Fibroblast of the aortic adventitia (primary cell): ENCODE measurements at regions not wholly inside any gene's neighbourhood (a gene's known extent, or its start where the extent isn't known, plus 50 kb on each side); places are given as distances from the start of the nearest gene placed in this dataset.
"Not testable (repeated sequence)": the region's sequence is repeated elsewhere in the genome, so short reads cannot be mapped to it uniquely, and the experiment has no call there.

Experiments used
- DNase-seq: peaks from one replicate; pipeline ENCODE4 v3.0.0-alpha.2; 2010; ENCODE audit warnings: low read depth
- H3K4me3 ChIP-seq: 2 replicates; pipeline ENCODE4 v1.5.1; 2011; ENCODE audit warnings: low read depth, mild to moderate bottlenecking, control low read depth, low read length, moderate library complexity
- TF ChIP-seq, protein P1 (sequence below): IDR thresholded peaks from 2 replicates; pipeline ENCODE4 v1.5.1; 2011; ENCODE audit warnings: mild to moderate bottlenecking, low read length, control low read depth, inconsistent platforms; ENCODE audit not compliant: insufficient read depth

GRCh38 chr13:50244713-50245574 is 229.7 kb downstream of the KCNRG start:
- TF ChIP-seq, protein P1, sequence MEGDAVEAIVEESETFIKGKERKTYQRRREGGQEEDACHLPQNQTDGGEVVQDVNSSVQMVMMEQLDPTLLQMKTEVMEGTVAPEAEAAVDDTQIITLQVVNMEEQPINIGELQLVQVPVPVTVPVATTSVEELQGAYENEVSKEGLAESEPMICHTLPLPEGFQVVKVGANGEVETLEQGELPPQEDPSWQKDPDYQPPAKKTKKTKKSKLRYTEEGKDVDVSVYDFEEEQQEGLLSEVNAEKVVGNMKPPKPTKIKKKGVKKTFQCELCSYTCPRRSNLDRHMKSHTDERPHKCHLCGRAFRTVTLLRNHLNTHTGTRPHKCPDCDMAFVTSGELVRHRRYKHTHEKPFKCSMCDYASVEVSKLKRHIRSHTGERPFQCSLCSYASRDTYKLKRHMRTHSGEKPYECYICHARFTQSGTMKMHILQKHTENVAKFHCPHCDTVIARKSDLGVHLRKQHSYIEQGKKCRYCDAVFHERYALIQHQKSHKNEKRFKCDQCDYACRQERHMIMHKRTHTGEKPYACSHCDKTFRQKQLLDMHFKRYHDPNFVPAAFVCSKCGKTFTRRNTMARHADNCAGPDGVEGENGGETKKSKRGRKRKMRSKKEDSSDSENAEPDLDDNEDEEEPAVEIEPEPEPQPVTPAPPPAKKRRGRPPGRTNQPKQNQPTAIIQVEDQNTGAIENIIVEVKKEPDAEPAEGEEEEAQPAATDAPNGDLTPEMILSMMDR: no peak

DNA sequence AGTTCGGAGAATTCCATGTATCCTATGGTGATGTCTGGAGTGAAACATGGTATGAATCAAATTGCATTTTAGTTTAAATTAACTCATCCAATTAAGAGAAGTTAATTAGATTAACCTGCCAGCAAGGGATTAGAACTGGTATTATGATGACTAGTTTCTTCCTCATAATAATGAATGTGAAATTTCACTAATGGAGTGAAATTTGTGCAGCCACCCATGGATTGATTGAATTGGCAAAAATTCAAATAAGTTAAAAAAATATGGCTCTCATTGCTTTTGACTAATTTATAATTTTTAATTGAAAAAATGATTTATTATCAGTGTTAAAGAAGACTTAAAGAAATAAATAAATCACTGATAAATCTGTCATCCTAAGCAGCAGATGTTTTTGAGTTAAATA is 232.0 kb downstream of the KCNRG start:
- no peak for DNase-seq
- no peak overlapping the region for H3K4me3 ChIP-seq
- TF ChIP-seq, protein P1: no peak

More at GRCh38 chr13:50244713-50245574, 229.7 kb downstream of the KCNRG start:
- no peak overlapping the region for H3K4me3 ChIP-seq
- peak; percentile 82 for DNase-seq

- no peak for DNase-seq
- TF ChIP-seq, protein P1: no peak
- H3K4me3 ChIP-seq: no peak overlapping the region
Observed at GRCh38 chr13:50248516-50249143, 233.4 kb downstream of the KCNRG start.

DNA sequence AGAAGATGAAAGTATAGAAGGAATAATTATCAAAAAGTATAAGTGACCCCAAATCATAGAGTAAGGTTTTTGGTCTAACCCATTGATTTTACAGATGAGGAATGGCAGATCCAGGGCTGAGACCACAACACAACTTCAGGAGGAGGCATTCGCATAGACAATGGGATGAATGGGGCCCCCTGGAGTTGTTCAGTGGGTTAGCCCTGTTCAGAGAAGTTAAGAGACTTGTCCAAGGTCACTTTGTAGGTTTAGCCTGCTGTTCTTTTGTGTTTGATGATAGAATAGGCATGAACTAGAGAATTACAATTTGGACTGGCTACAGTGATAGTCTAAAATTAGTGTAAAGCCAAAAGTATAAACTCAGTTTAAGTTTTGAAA is 233.9 kb downstream of the KCNRG start:
- H3K4me3 ChIP-seq: no peak overlapping the region
- no peak for DNase-seq
- TF ChIP-seq, protein P1: no peak

DNA sequence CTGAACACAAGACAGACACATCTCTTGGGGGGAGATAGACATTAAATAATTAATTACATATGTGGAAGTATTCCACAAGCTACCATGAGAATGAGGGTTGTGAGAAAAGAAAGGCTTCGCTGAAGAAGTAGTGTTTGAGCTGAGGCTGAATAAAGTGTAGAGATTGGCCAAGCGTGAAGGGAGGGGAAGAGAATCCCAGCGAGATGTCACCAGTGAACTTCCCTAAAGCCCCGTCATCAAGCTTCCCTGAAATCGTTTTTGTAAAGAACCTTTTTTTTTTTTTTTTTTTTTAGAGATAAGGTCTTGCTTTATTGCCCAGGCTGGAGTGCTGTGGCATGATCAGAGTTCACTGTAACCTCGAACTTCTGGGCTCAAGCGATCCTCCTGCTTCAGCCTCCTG is 235.2 kb downstream of the KCNRG start:
- no peak for DNase-seq
- TF ChIP-seq, protein P1: no peak

DNA sequence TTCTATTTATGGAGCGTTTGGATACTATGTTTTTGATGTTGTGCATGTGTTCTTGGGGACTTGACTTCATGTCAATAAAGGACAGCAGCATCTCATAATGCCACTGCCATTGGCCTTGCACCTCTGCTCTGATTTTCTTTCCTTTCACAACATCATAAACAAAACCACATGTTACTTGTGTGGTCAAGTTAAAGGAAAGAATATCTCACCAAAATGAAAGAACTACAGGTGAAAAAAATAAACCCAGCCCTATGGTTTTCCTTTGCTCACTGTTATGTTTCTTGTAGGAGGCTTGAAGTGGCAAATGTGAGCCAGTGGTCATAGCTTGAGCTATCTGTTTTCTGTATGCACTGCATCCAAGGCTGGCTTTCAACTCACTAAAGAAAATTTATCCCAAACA is 240.4 kb downstream of the KCNRG start:
- no peak for DNase-seq
- no peak overlapping the region for H3K4me3 ChIP-seq
- TF ChIP-seq, protein P1: no peak

More for the DNA sequence above, 235.2 kb downstream of the KCNRG start:
- no peak overlapping the region for H3K4me3 ChIP-seq

GRCh38 chr13:50256536-50257321 is 241.5 kb downstream of the KCNRG start:
- not testable (repeated sequence) for H3K4me3 ChIP-seq, DNase-seq
